Erythroblast (primary cell): ENCODE measurements at regions not wholly inside any gene's neighbourhood (a gene's known extent, or its start where the extent isn't known, plus 50 kb on each side); places are given as distances from the start of the nearest gene placed in this dataset.
"Not testable (repeated sequence)": the region's sequence is repeated elsewhere in the genome, so short reads cannot be mapped to it uniquely, and the experiment has no call there.

Source experiments
- DNase-seq, 2 experiments: peaks; one replicate each; lab custom pipeline; 2025; lab: John Stamatoyannopoulos, UW
- GATA1 ChIP-seq: IDR thresholded peaks from 2 replicates; pipeline ENCODE4 v1.6.1; 2011; ENCODE audit warnings: low read depth, mild to moderate bottlenecking, control low read depth, low read length, moderate library complexity
- POLR2A ChIP-seq: IDR thresholded peaks from 2 replicates; pipeline ENCODE4 v1.6.1; 2011; ENCODE audit warnings: mild to moderate bottlenecking, low read length

- no peak for DNase-seq
- TF ChIP-seq GATA1 (no peak), POLR2A (no peak)
Measured at GRCh38 chr4:123170843-123171242, 225.8 kb upstream of the SPRY1 start.

GRCh38 chr4:123176605-123177004, 220.0 kb upstream of the SPRY1 start:
- no peak for DNase-seq
- TF ChIP-seq GATA1 (no peak), POLR2A (no peak)

GRCh38 chr4:123182289-123182688, 214.3 kb upstream of the SPRY1 start:
- TF ChIP-seq GATA1, result no peak
- TF ChIP-seq POLR2A, result no peak
- peak in 1 of 2 experiments; percentile 4 for DNase-seq

GRCh38 chr4:123183308-123183707, 213.3 kb upstream of the SPRY1 start:
- DNase-seq, result no peak
- TF ChIP-seq POLR2A, result no peak
- no peak for TF ChIP-seq GATA1

GRCh38 chr4:123183754-123184153, 212.8 kb upstream of the SPRY1 start:
- not testable (repeated sequence) for DNase-seq

GRCh38 chr4:123186731-123187130, 209.9 kb upstream of the SPRY1 start:
- TF ChIP-seq GATA1, result no peak
- TF ChIP-seq POLR2A, result no peak

GRCh38 chr4:123190176-123190575, 206.4 kb upstream of the SPRY1 start:
- DNase-seq, result no peak
- TF ChIP-seq POLR2A (no peak), GATA1 (no peak)

More at GRCh38 chr4:123186731-123187130, 209.9 kb upstream of the SPRY1 start:
- DNase-seq, result no peak

GRCh38 chr4:123191728-123192127, 204.9 kb upstream of the SPRY1 start:
- TF ChIP-seq GATA1, result no peak
- TF ChIP-seq POLR2A, result no peak

GRCh38 chr4:123193802-123194367, 202.7 kb upstream of the SPRY1 start:
- TF ChIP-seq POLR2A (no peak), GATA1 (no peak)
- DNase-seq, result no peak

More at GRCh38 chr4:123191728-123192127, 204.9 kb upstream of the SPRY1 start:
- no peak for DNase-seq

- no peak for TF ChIP-seq GATA1
- DNase-seq, result no peak
Measured at GRCh38 chr4:123198706-123199105, 197.9 kb upstream of the SPRY1 start.

GRCh38 chr4:123200051-123200940, 196.3 kb upstream of the SPRY1 start:
- DNase-seq, result no peak
- TF ChIP-seq GATA1 (no peak), POLR2A (no peak)

GRCh38 chr4:123204737-123205136, 191.9 kb upstream of the SPRY1 start:
- DNase-seq, result no peak
- no peak for TF ChIP-seq GATA1
- no peak for TF ChIP-seq POLR2A

GRCh38 chr4:123206016-123206415, 190.6 kb upstream of the SPRY1 start:
- DNase-seq, result no peak
- TF ChIP-seq GATA1 (no peak), POLR2A (no peak)

- DNase-seq, result no peak
- TF ChIP-seq POLR2A (no peak), GATA1 (no peak)
Measured at GRCh38 chr4:123209436-123209835, 187.2 kb upstream of the SPRY1 start.

GRCh38 chr4:123215536-123215935, 181.1 kb upstream of the SPRY1 start:
- no peak for DNase-seq
- no peak for TF ChIP-seq POLR2A
- no peak for TF ChIP-seq GATA1
